OCI-LY7 (cell line): ENCODE measurements at regions not wholly inside any gene's neighbourhood (a gene's known extent, or its start where the extent isn't known, plus 50 kb on each side); places are given as distances from the start of the nearest gene placed in this dataset.

Source experiments
- BruUV-seq: library from RNA; stranded (reverse); fragments of 400-500 nt; replicated peaks from 2 replicates; lab custom pipeline; 2021; lab: Mats Ljungman, UMichigan
- CTCF ChIA-PET: fragments of 300-600 bp; sonication (Branson Sonifier 250); formaldehyde crosslinking; loops from one replicate; lab custom pipeline; 2022; ENCODE audit warnings: antibody characterized with exemption; ENCODE audit not compliant: unreplicated experiment; lab: Charles Lee
- POLR2A ChIA-PET: fragments of 300-600 bp; sonication (Branson Sonifier 250); formaldehyde crosslinking; loops from one replicate; lab custom pipeline; 2022; ENCODE audit warnings: antibody characterized with exemption; lab: Charles Lee
- DNase-seq: peaks from one replicate; pipeline ENCODE4 v3.0.0-alpha.2; 2015; ENCODE audit warnings: low spot score
- H2AFZ ChIP-seq: fragments of 200-600 bp; sonication (generic), shearing (Covaris generic); 2 replicates; pipeline ENCODE4 v1.6.1; 2014; ENCODE audit warnings: mild to moderate bottlenecking, antibody characterized with exemption, low read length, moderate library complexity
- H3K27ac ChIP-seq: fragments of 200-600 bp; sonication (generic); 2 replicates; pipeline ENCODE4 v1.5.1; 2014; ENCODE audit warnings: mixed run types, low read depth, mild to moderate bottlenecking, moderate library complexity, low read length, inconsistent platforms; ENCODE audit not compliant: poor library complexity, severe bottlenecking
- H3K36me3 ChIP-seq: fragments of 200-600 bp; sonication (generic); 2 replicates; pipeline ENCODE4 v1.6.1; 2014; ENCODE audit warnings: mild to moderate bottlenecking, antibody characterized with exemption, low read length, moderate library complexity, mixed read lengths; ENCODE audit not compliant: insufficient read depth
- H3K4me1 ChIP-seq: fragments of 200-600 bp; sonication (generic); 2 replicates; pipeline ENCODE4 v1.5.1; 2014; ENCODE audit warnings: mild to moderate bottlenecking, low read length; ENCODE audit not compliant: insufficient read depth, poor library complexity, severe bottlenecking
- H3K4me2 ChIP-seq: fragments of 200-600 bp; sonication (generic); 2 replicates; pipeline ENCODE4 v1.6.1; 2014; ENCODE audit warnings: mild to moderate bottlenecking, low read length
- H3K4me3 ChIP-seq: fragments of 200-600 bp; sonication (generic); 2 replicates; pipeline ENCODE4 v1.5.1; 2014; ENCODE audit warnings: mild to moderate bottlenecking, low read depth, low read length; ENCODE audit not compliant: poor library complexity, severe bottlenecking
- H3K79me2 ChIP-seq: fragments of 200-600 bp; sonication (generic); 2 replicates; pipeline ENCODE4 v1.6.1; 2016; ENCODE audit warnings: low read depth, mild to moderate bottlenecking, low read length, moderate library complexity, mixed read lengths; ENCODE audit not compliant: insufficient read depth
- H3K9me2 ChIP-seq: fragments of 200-600 bp; sonication (generic); 2 replicates; pipeline ENCODE4 v1.6.1; 2016; ENCODE audit warnings: mild to moderate bottlenecking, low read length, mixed read lengths; ENCODE audit not compliant: insufficient read depth
- H3K9me3 ChIP-seq: fragments of 200-600 bp; sonication (generic); 2 replicates; pipeline ENCODE4 v1.6.1; 2014; ENCODE audit warnings: mild to moderate bottlenecking, mixed run types, low read length, mixed read lengths
- H4K20me1 ChIP-seq: fragments of 200-600 bp; sonication (generic); 2 replicates; pipeline ENCODE4 v1.6.1; 2014; ENCODE audit warnings: mild to moderate bottlenecking, antibody characterized with exemption, low read length, moderate library complexity, mixed read lengths; ENCODE audit not compliant: insufficient read depth
- EZH2phosphoT487 ChIP-seq: fragments of 200-600 bp; sonication (generic); IDR thresholded peaks from 2 replicates; pipeline ENCODE4 v1.6.1; 2018; ENCODE audit warnings: low read depth, borderline replicate concordance, mild to moderate bottlenecking, mixed run types, antibody characterized with exemption, low read length, moderate library complexity, mixed read lengths
- intact Hi-C: fragments of 100-400 bp; cut with micrococcal nuclease; formaldehyde crosslinking; loops from one replicate; pipeline ENCODE4 v1.10.0; 2022; ENCODE audit not compliant: unreplicated experiment
- TF ChIP-seq, protein P1 (sequence below): fragments of 200-600 bp; sonication (generic); conservative IDR thresholded peaks from 2 replicates; pipeline ENCODE4 v1.5.1; 2014; ENCODE audit warnings: mild to moderate bottlenecking, antibody characterized with exemption, low read length, moderate library complexity, mixed read lengths

- H3K36me3 ChIP-seq, result no peaks in the 10 kb centered on the region
- no peak for DNase-seq
- H3K9me3 ChIP-seq, result no peaks in the 10 kb centered on the region
- TF ChIP-seq EZH2phosphoT487, result no peak
- TF ChIP-seq, protein P1, sequence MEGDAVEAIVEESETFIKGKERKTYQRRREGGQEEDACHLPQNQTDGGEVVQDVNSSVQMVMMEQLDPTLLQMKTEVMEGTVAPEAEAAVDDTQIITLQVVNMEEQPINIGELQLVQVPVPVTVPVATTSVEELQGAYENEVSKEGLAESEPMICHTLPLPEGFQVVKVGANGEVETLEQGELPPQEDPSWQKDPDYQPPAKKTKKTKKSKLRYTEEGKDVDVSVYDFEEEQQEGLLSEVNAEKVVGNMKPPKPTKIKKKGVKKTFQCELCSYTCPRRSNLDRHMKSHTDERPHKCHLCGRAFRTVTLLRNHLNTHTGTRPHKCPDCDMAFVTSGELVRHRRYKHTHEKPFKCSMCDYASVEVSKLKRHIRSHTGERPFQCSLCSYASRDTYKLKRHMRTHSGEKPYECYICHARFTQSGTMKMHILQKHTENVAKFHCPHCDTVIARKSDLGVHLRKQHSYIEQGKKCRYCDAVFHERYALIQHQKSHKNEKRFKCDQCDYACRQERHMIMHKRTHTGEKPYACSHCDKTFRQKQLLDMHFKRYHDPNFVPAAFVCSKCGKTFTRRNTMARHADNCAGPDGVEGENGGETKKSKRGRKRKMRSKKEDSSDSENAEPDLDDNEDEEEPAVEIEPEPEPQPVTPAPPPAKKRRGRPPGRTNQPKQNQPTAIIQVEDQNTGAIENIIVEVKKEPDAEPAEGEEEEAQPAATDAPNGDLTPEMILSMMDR, result no peak
- no peak overlapping the region for H3K4me3 ChIP-seq
- no peaks in the 10 kb centered on the region for H3K9me2 ChIP-seq
- ChIA-PET POLR2A (no interaction called here), CTCF (no interaction called here)
- H3K4me1 ChIP-seq, result no peaks in the 10 kb centered on the region
- H3K27ac ChIP-seq, result no peak overlapping the region
- intact Hi-C loops, result no loop called here
- H4K20me1 ChIP-seq, result no peaks in the 10 kb centered on the region
- no peak overlapping the region for H3K4me2 ChIP-seq
- BruUV-seq, result no TSS peak
- no peaks in the 10 kb centered on the region for H3K79me2 ChIP-seq
- H2AFZ ChIP-seq, result no peak overlapping the region
Measured at GRCh38 chr10:84951616-84952015, 623.2 kb downstream of the CCSER2 start.

- DNase-seq, result no peak
Measured at GRCh38 chr10:84957427-84957826, 629.0 kb downstream of the CCSER2 start.

DNA sequence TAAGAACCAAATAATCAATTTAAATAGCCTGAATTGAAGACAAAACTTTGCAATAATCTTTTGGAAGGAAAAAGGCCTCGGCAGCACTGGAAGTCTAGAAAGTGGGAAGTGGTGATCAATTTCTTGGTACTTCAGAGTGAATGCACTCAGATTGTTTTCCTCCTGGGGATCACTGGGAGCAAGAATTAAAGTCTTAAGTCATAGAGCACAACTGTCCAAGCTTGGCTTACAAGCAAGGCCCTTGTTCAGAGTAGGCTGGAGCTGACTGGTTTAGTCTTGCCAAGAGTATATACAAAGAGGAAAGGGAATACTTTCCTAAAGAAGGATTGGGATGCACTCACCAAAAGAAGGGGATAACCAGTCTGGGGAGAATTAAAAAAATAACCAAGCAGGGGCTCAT, 637.1 kb downstream of the CCSER2 start:
- Histone ChIP-seq H3K4me1 (no peaks in the 10 kb centered on the region), H2AFZ (no peak overlapping the region), H3K4me3 (no peak overlapping the region), H3K9me3 (no peaks in the 10 kb centered on the region), H3K9me2 (no peaks in the 10 kb centered on the region), H4K20me1 (no peaks in the 10 kb centered on the region), H3K27ac (no peak overlapping the region), H3K4me2 (no peak overlapping the region), H3K36me3 (no peaks in the 10 kb centered on the region), H3K79me2 (no peaks in the 10 kb centered on the region)
- TF ChIP-seq, protein P1, result no peak
- TF ChIP-seq EZH2phosphoT487, result no peak
- POLR2A ChIA-PET, result interaction anchor here (0.8 kb wide), 1 partner anchor 137 kb away, joined by 3 read pairs; no protein-coding TSS in a partner anchor
- no TSS peak for BruUV-seq
- CTCF ChIA-PET, result no interaction called here
- DNase-seq, result no peak
- intact Hi-C loops, result no loop called here

More at GRCh38 chr10:84957427-84957826, 629.0 kb downstream of the CCSER2 start:
- ChIA-PET CTCF (no interaction called here), POLR2A (no interaction called here)
- Histone ChIP-seq H3K4me1 (no peaks in the 10 kb centered on the region), H3K9me2 (no peaks in the 10 kb centered on the region), H3K36me3 (no peaks in the 10 kb centered on the region), H3K9me3 (no peaks in the 10 kb centered on the region), H3K27ac (no peak overlapping the region), H3K79me2 (no peaks in the 10 kb centered on the region), H4K20me1 (no peaks in the 10 kb centered on the region), H2AFZ (no peak overlapping the region), H3K4me2 (no peak overlapping the region), H3K4me3 (no peak overlapping the region)
- TF ChIP-seq EZH2phosphoT487, result no peak
- TF ChIP-seq, protein P1, result no peak
- intact Hi-C loops, result no loop called here
- BruUV-seq, result no TSS peak
